OCI-LY7 (cell line): ENCODE measurements at regions not wholly inside any gene's neighbourhood (a gene's known extent, or its start where the extent isn't known, plus 50 kb on each side); places are given as distances from the start of the nearest gene placed in this dataset.

ENCODE experiments used
- BruUV-seq: library from RNA; stranded (reverse); fragments of 400-500 nt; replicated peaks from 2 replicates; lab custom pipeline; 2021; lab: Mats Ljungman, UMichigan
- CTCF ChIA-PET: fragments of 300-600 bp; sonication (Branson Sonifier 250); formaldehyde crosslinking; loops from one replicate; lab custom pipeline; 2022; ENCODE audit warnings: antibody characterized with exemption; ENCODE audit not compliant: unreplicated experiment; lab: Charles Lee
- POLR2A ChIA-PET: fragments of 300-600 bp; sonication (Branson Sonifier 250); formaldehyde crosslinking; loops from one replicate; lab custom pipeline; 2022; ENCODE audit warnings: antibody characterized with exemption; lab: Charles Lee
- DNase-seq: peaks from one replicate; pipeline ENCODE4 v3.0.0-alpha.2; 2015; ENCODE audit warnings: low spot score
- H2AFZ ChIP-seq: fragments of 200-600 bp; sonication (generic), shearing (Covaris generic); 2 replicates; pipeline ENCODE4 v1.6.1; 2014; ENCODE audit warnings: mild to moderate bottlenecking, antibody characterized with exemption, low read length, moderate library complexity
- H3K27ac ChIP-seq: fragments of 200-600 bp; sonication (generic); 2 replicates; pipeline ENCODE4 v1.5.1; 2014; ENCODE audit warnings: mixed run types, low read depth, mild to moderate bottlenecking, moderate library complexity, low read length, inconsistent platforms; ENCODE audit not compliant: poor library complexity, severe bottlenecking
- H3K36me3 ChIP-seq: fragments of 200-600 bp; sonication (generic); 2 replicates; pipeline ENCODE4 v1.6.1; 2014; ENCODE audit warnings: mild to moderate bottlenecking, antibody characterized with exemption, low read length, moderate library complexity, mixed read lengths; ENCODE audit not compliant: insufficient read depth
- H3K4me1 ChIP-seq: fragments of 200-600 bp; sonication (generic); 2 replicates; pipeline ENCODE4 v1.5.1; 2014; ENCODE audit warnings: mild to moderate bottlenecking, low read length; ENCODE audit not compliant: insufficient read depth, poor library complexity, severe bottlenecking
- H3K4me2 ChIP-seq: fragments of 200-600 bp; sonication (generic); 2 replicates; pipeline ENCODE4 v1.6.1; 2014; ENCODE audit warnings: mild to moderate bottlenecking, low read length
- H3K4me3 ChIP-seq: fragments of 200-600 bp; sonication (generic); 2 replicates; pipeline ENCODE4 v1.5.1; 2014; ENCODE audit warnings: mild to moderate bottlenecking, low read depth, low read length; ENCODE audit not compliant: poor library complexity, severe bottlenecking
- H3K79me2 ChIP-seq: fragments of 200-600 bp; sonication (generic); 2 replicates; pipeline ENCODE4 v1.6.1; 2016; ENCODE audit warnings: low read depth, mild to moderate bottlenecking, low read length, moderate library complexity, mixed read lengths; ENCODE audit not compliant: insufficient read depth
- H3K9me2 ChIP-seq: fragments of 200-600 bp; sonication (generic); 2 replicates; pipeline ENCODE4 v1.6.1; 2016; ENCODE audit warnings: mild to moderate bottlenecking, low read length, mixed read lengths; ENCODE audit not compliant: insufficient read depth
- H3K9me3 ChIP-seq: fragments of 200-600 bp; sonication (generic); 2 replicates; pipeline ENCODE4 v1.6.1; 2014; ENCODE audit warnings: mild to moderate bottlenecking, mixed run types, low read length, mixed read lengths
- H4K20me1 ChIP-seq: fragments of 200-600 bp; sonication (generic); 2 replicates; pipeline ENCODE4 v1.6.1; 2014; ENCODE audit warnings: mild to moderate bottlenecking, antibody characterized with exemption, low read length, moderate library complexity, mixed read lengths; ENCODE audit not compliant: insufficient read depth
- EZH2phosphoT487 ChIP-seq: fragments of 200-600 bp; sonication (generic); IDR thresholded peaks from 2 replicates; pipeline ENCODE4 v1.6.1; 2018; ENCODE audit warnings: low read depth, borderline replicate concordance, mild to moderate bottlenecking, mixed run types, antibody characterized with exemption, low read length, moderate library complexity, mixed read lengths
- intact Hi-C: fragments of 100-400 bp; cut with micrococcal nuclease; formaldehyde crosslinking; loops from one replicate; pipeline ENCODE4 v1.10.0; 2022; ENCODE audit not compliant: unreplicated experiment
- TF ChIP-seq, protein P1 (sequence below): fragments of 200-600 bp; sonication (generic); conservative IDR thresholded peaks from 2 replicates; pipeline ENCODE4 v1.5.1; 2014; ENCODE audit warnings: mild to moderate bottlenecking, antibody characterized with exemption, low read length, moderate library complexity, mixed read lengths

DNA sequence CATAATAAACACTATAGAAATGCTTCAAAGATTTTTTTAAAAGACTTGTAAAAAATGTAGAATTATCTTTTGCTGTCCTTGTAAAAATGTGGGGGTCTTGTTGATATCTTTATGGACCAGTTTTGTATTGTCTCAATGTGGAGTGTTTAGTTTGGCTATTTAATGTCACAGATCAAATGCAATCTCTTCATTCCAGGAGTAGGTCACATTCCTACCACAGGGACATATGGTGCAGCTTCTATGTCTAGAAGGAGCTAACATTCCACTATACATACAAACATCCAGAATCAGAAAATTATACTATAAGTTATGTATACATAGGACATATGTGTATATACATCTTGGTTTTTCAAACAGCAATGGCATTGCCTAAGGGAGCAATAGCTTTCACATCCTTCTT, 345.7 kb downstream of the BMP4 start:
- Histone ChIP-seq H2AFZ (no peak overlapping the region; the same call in 1 of the 2 replicates), H3K4me2 (peak overlapping the region; percentile 97), H3K9me2 (no peaks in the 10 kb centered on the region), H3K79me2 (no peaks in the 10 kb centered on the region), H3K4me3 (no peak overlapping the region), H3K4me1 (peaks cover 80% of the 10 kb centered on the region), H3K36me3 (no peaks in the 10 kb centered on the region), H4K20me1 (no peaks in the 10 kb centered on the region), H3K27ac (no peak overlapping the region), H3K9me3 (no peaks in the 10 kb centered on the region)
- no peak for TF ChIP-seq EZH2phosphoT487
- TF ChIP-seq, protein P1, sequence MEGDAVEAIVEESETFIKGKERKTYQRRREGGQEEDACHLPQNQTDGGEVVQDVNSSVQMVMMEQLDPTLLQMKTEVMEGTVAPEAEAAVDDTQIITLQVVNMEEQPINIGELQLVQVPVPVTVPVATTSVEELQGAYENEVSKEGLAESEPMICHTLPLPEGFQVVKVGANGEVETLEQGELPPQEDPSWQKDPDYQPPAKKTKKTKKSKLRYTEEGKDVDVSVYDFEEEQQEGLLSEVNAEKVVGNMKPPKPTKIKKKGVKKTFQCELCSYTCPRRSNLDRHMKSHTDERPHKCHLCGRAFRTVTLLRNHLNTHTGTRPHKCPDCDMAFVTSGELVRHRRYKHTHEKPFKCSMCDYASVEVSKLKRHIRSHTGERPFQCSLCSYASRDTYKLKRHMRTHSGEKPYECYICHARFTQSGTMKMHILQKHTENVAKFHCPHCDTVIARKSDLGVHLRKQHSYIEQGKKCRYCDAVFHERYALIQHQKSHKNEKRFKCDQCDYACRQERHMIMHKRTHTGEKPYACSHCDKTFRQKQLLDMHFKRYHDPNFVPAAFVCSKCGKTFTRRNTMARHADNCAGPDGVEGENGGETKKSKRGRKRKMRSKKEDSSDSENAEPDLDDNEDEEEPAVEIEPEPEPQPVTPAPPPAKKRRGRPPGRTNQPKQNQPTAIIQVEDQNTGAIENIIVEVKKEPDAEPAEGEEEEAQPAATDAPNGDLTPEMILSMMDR: no peak
- intact Hi-C loops: loop anchor here (5.0 to 10.0 kb wide), 2 partner anchors 784 to 1059 kb away; partner anchors contain the start of genes CDKN3, GPR137C and TXNDC16
- no peak for DNase-seq
- CTCF ChIA-PET: no interaction called here
- BruUV-seq: no TSS peak
- POLR2A ChIA-PET: interaction anchor here (0.6 to 0.8 kb wide), 3 partner anchors 11 to 393 kb away, joined by 3 read pairs; no protein-coding TSS in a partner anchor

DNA sequence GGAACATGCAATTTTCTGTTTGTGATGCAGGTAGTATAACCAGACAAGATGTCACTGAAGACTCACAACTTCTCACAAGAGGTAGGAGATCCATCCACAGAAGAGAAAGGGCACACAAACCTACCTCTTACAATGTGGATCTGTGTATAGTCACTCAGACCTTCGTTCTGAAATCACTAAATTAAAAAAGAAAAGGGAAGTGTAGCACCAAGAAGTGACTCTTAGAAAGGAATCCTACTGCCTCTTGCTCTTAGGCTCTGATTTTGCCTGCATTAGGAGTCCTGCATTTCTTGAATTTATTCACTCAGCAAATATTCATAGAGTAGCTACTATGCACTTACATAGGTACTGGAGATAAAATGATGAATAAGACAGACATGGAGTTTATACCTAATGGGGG, 347.6 kb downstream of the BMP4 start:
- ChIA-PET POLR2A (interaction anchor here (1.4 kb wide), 1 partner anchor 14 kb away, joined by 3 read pairs; no protein-coding TSS in a partner anchor), CTCF (no interaction called here)
- intact Hi-C loops: no loop called here
- Histone ChIP-seq H2AFZ (peak overlapping the region; percentile 13; the same call in 1 of the 2 replicates), H4K20me1 (no peaks in the 10 kb centered on the region), H3K27ac (no peak overlapping the region), H3K4me2 (peak overlapping the region; percentile 33), H3K4me3 (no peak overlapping the region), H3K36me3 (no peaks in the 10 kb centered on the region), H3K79me2 (no peaks in the 10 kb centered on the region), H3K9me2 (no peaks in the 10 kb centered on the region), H3K4me1 (peaks cover 70% of the 10 kb centered on the region), H3K9me3 (no peaks in the 10 kb centered on the region)
- TF ChIP-seq EZH2phosphoT487: no peak
- no TSS peak for BruUV-seq
- no peak for DNase-seq

DNA sequence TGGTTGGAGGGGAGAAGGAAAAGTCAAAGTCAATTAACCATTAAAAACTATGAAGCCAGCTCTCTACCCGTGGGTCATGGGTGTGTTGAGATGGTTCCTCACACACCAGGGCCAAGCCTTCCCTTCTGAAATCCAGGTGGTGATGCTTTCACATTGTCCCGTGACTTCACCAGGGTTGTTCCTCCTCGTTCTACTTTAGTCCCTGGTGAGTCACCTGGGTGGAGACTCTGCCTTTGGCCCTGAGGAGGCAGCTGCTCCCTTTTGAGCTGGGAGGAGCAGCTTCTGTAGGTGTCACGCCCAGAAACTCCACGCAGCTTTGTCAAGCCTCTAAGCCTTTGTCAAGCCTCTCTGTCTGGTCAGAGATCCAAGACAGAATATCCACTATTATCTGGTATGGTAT, 348.3 kb downstream of the BMP4 start:
- BruUV-seq: no TSS peak
- H3K4me3 ChIP-seq: no peak overlapping the region
- no peaks in the 10 kb centered on the region for H3K79me2 ChIP-seq
- H3K9me2 ChIP-seq: no peaks in the 10 kb centered on the region
- peak overlapping the region; percentile 33 for H3K4me2 ChIP-seq
- no peaks in the 10 kb centered on the region for H3K9me3 ChIP-seq
- H4K20me1 ChIP-seq: no peaks in the 10 kb centered on the region
- DNase-seq: peak; percentile 55
- no peak overlapping the region for H3K27ac ChIP-seq
- H2AFZ ChIP-seq: peak overlapping the region; percentile 13; the same call in 1 of the 2 replicates
- H3K4me1 ChIP-seq: peaks cover 72% of the 10 kb centered on the region
- TF ChIP-seq, protein P1: no peak
- no peak for TF ChIP-seq EZH2phosphoT487
- ChIA-PET POLR2A (interaction anchor here (0.8 to 1.2 kb wide), 2 partner anchors 10 to 14 kb away, joined by 3 read pairs; no protein-coding TSS in a partner anchor), CTCF (no interaction called here)
- intact Hi-C loops: no loop called here
- no peaks in the 10 kb centered on the region for H3K36me3 ChIP-seq
